HUDEP-2 (cell line): ENCODE measurements at regions not wholly inside any gene's neighbourhood (a gene's known extent, or its start where the extent isn't known, plus 50 kb on each side); places are given as distances from the start of the nearest gene placed in this dataset.

ENCODE experiments used
- DNase-seq, 76 experiments: peaks; one replicate each; lab custom pipeline; 2025; ENCODE audit not compliant: unreplicated experiment in 76 of 76; lab: John Stamatoyannopoulos, UW

GRCh38 chr1:38436006-38436405 is 389.4 kb upstream of the POU3F1 start:
- no peak for DNase-seq

- no peak for DNase-seq
Measured at GRCh38 chr1:38433084-38433722, 386.6 kb upstream of the POU3F1 start.

GRCh38 chr1:38431535-38432376 is 385.2 kb upstream of the POU3F1 start:
- no peak for DNase-seq

GRCh38 chr1:38430949-38431348 is 384.4 kb upstream of the POU3F1 start:
- no peak for DNase-seq

- no peak for DNase-seq
Measured at GRCh38 chr1:38424677-38425076, 378.1 kb upstream of the POU3F1 start.

GRCh38 chr1:38420666-38421065 is 374.1 kb upstream of the POU3F1 start:
- no peak for DNase-seq

DNA sequence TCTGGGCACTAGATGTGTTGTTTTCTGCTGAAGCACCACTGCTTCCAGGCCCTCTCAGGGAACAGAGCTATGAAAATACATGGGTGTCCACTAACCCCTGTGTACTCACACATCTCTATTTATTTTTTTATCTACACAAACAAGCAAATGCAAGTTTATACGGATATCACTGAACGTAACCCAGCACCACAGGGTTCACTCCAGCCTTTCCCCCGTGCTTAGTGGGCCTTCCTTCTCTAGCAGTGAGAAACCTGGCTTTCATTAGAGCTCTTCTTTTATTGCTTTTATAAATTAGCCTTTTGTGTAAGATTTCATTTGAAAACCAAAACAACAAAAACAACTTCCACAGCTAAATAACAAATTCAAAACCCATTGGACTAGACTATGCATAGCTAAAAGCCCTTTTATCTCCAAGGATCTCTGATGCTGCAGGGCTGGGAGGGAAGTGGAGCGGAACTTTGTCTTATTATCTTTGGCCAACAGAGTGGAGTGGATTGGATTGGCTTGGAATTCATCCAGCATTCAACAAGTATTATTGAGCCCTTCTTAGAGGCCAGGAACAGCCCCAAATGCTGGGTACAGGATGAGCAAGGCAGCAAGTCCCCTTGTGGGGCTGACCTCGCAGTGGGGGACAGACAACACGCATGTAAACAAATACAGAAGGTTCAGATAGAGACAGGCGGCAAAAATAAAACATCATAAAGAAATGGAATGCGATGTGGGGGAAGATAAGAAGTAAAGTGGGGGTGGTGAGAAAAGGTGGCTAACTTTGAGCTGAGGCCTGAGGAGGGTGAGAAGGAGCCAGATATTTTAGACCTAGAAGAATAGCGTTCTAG is 371.8 kb upstream of the POU3F1 start:
- DNase-seq: peak in 3 of 76 experiments; percentile 2 to 13 (median 8)

GRCh38 chr1:38403667-38404066 is 357.1 kb upstream of the POU3F1 start:
- DNase-seq: no peak

DNA sequence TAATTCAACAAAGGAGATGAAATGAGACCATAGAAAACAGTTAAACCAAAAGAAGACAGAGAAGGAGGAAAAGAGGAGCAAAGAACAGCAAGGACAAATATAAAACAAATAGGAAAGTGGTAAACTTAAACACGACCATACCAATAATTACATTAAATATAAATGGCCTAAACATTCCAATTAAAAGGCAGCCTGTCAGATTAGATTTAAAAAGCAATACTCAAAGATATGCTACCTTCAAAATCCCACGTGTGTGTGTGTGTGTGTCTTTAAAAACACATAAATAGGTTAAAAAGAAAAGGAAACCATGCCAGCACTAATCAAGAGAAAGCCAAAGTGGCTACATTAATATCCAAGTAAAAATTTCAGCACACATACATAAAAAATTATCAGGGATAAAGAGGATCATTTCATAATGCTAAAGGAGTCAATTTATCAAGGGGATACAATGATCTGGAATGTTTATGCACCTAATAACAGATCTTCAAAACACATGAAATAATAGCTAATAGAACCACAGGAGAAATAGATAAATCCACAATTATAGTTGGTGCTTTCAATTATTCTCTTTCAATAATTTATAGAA is 355.7 kb upstream of the POU3F1 start:
- DNase-seq: no peak

- no peak for DNase-seq
Measured at GRCh38 chr1:38396606-38397005, 350.0 kb upstream of the POU3F1 start.

GRCh38 chr1:38394303-38394702 is 347.7 kb upstream of the POU3F1 start:
- DNase-seq: no peak

DNA sequence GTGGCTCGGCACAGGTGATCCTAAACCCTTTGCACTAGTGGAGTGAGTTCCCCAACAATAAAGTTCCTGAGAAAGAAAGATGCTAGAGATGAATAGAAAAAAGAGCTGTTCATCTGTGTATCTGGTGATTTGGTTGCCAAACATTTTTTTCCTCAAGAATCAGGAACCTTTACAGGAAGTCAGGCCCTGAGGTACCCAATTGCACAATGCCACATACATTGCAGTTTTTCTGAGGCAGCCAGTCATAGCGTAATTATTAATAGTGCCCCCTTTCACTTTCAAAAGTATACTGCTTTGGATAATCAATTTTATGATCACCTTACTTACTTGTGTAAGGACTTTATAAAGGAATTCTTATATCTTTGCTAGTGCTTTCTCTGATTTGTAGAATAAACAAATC is 346.3 kb upstream of the POU3F1 start:
- no peak for DNase-seq

DNA sequence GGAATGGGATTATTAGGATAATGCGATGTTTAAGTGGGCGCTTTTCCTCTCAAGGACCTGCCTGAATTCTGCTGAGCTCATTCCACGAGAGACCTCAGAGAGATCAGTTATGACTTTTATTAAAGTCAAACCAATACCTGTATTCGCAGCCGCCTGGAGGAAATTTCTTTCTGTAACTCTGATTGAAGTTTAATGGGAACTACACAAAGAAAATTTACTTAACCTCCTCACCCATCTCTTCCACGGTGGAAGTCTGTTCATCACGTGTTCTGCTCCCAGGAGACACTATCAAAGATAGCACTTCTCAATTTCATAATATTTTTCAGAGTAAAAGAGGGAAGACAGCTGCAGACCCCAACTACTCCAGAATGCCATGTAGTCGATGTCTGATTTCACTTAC is 334.7 kb upstream of the POU3F1 start:
- DNase-seq: no peak

- no peak for DNase-seq
Measured at GRCh38 chr1:38376577-38376976, 330.0 kb upstream of the POU3F1 start.

DNA sequence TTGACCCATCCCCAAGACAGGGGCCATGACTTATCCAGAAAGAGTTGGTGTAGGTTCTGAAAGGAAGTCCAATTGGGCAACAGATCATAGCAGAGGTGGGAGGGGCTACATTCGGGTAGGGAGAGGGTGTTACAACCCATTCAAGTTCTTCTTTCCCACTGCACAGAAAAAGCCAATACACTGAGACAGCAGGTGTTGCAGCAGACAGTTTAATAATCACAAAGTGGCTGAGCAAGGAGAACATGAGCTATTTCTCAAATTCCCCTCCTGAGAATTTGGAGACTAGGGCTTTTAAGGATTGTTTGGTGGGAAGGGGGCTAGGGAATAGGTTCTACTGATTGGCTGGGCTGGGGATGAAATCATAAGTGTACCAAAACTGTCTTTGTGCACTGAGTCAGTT is 328.4 kb upstream of the POU3F1 start:
- no peak for DNase-seq

- no peak for DNase-seq
Measured at GRCh38 chr1:38371505-38371844, 324.9 kb upstream of the POU3F1 start.

DNA sequence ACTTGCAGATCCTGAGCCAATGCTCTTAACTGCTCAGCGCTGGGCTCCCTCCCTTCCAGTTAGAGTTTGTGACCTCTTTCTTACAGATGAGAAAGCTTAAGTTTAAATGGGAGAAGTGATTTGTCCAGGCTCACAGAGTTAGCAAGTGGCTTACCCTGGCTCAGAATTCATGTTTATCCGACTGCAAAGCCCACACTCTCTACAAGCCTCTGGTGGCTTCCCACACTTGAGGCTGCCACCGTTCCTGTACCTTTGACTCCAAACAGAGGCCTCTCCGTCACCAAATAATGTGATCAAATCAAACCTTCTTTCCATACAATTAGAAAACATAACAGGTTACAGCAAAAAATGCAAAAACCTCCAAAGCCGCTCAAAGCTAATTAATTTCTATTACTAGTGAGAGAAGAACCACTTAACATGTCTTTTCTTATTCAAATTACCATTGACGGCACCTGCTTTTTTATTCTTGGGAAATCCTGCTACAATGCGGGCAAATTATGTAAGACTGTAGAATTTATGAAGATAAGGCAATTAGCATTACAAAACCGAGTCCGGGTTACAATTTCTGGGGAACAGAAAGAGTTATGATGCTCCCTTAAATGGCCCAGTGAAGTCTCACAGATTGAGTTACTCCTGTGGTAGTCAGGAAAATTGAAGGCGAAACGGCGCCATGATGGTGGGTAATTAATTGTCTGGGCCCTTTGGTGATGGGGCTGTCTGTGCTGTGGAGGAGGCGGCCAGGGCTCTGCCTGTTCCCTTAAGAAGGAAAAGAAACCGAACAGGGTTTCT is 324.3 kb upstream of the POU3F1 start:
- DNase-seq: no peak

DNA sequence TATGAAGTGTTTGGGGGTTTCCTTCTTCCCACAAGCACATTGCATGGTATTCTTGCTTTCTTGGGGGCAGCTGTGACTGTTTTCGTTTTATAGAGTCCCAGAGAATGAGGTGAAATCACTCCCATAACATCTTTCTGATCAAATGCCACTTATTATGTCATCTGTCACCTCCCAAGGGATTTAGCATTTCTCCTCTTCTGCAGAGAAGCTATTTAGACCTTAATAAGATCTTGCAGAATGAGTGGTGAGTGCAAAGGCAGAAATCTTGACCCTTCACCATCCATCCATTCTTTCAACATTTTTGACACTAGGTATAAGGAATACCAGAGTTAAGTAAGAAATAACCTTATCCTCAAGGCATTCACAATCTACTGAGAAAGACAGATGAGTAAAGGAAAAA is 318.6 kb upstream of the POU3F1 start:
- no peak for DNase-seq

- no peak for DNase-seq
Measured at GRCh38 chr1:38361566-38361965, 315.0 kb upstream of the POU3F1 start.

DNA sequence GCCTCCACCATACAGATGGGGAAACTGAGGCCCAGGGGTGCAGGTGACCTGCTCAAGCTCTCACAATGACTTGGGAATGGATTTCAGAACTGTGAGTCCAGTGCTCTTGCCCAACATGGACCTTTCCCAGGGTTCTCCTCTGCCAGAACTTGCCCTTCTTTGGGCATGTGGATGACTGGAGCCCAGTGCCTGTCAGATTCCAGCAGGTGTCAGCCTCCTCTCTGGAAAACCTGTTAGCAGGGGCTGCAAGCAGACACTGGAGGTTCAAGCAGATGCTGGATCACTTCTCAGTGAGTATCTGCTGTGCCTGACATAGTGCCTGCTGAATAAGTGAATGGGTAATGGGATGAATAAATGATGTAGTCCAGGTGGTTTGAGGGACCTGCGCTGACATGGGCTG is 314.2 kb upstream of the POU3F1 start:
- DNase-seq: no peak
